Hindlimb muscle (tissue), 1 donor: ENCODE measurements at regions not wholly inside any gene's neighbourhood (a gene's known extent, or its start where the extent isn't known, plus 50 kb on each side); places are given as distances from the start of the nearest gene placed in this dataset.

ENCODE experiments used
- DNase-seq: peaks from one replicate; pipeline ENCODE4 v3.0.0-alpha.2; 2013

- DNase-seq = no peak
Measured at GRCh38 chr6:98156580-98156979, 677.8 kb upstream of the POU3F2 start.

GRCh38 chr6:98179606-98180005 lies 654.8 kb upstream of the POU3F2 start:
- DNase-seq = no peak

- DNase-seq = no peak
Measured at GRCh38 chr6:98200084-98200483, 634.3 kb upstream of the POU3F2 start.

GRCh38 chr6:98203170-98203806 lies 631.1 kb upstream of the POU3F2 start:
- no peak for DNase-seq

GRCh38 chr6:98212468-98212867 lies 621.9 kb upstream of the POU3F2 start:
- no peak for DNase-seq

- no peak for DNase-seq
Measured at GRCh38 chr6:98215531-98215930, 618.8 kb upstream of the POU3F2 start.

GRCh38 chr6:98230250-98230649 lies 604.1 kb upstream of the POU3F2 start:
- no peak for DNase-seq

GRCh38 chr6:98239057-98239456 lies 595.3 kb upstream of the POU3F2 start:
- no peak for DNase-seq

- no peak for DNase-seq
Measured at GRCh38 chr6:98241630-98242029, 592.7 kb upstream of the POU3F2 start.

GRCh38 chr6:98254624-98255023 lies 579.8 kb upstream of the POU3F2 start:
- no peak for DNase-seq

GRCh38 chr6:98260382-98260781 lies 574.0 kb upstream of the POU3F2 start:
- DNase-seq = no peak

GRCh38 chr6:98272060-98272459 lies 562.3 kb upstream of the POU3F2 start:
- no peak for DNase-seq

- DNase-seq = no peak
Measured at GRCh38 chr6:98274691-98275090, 559.7 kb upstream of the POU3F2 start.

- no peak for DNase-seq
Measured at GRCh38 chr6:98280492-98280891, 553.9 kb upstream of the POU3F2 start.

GRCh38 chr6:98286620-98287019 lies 547.8 kb upstream of the POU3F2 start:
- DNase-seq = no peak

GRCh38 chr6:98287876-98288275 lies 546.5 kb upstream of the POU3F2 start:
- DNase-seq = no peak

- DNase-seq = no peak
Measured at GRCh38 chr6:98292810-98293209, 541.6 kb upstream of the POU3F2 start.

- no peak for DNase-seq
Measured at GRCh38 chr6:98295515-98296175, 538.7 kb upstream of the POU3F2 start.

- no peak for DNase-seq
Measured at GRCh38 chr6:98308564-98308963, 525.8 kb upstream of the POU3F2 start.

GRCh38 chr6:98310443-98310842 lies 523.9 kb upstream of the POU3F2 start:
- no peak for DNase-seq

GRCh38 chr6:98323605-98324004 lies 510.8 kb upstream of the POU3F2 start:
- no peak for DNase-seq

- DNase-seq = no peak
Measured at GRCh38 chr6:98324446-98324845, 509.9 kb upstream of the POU3F2 start.

- DNase-seq = no peak
Measured at GRCh38 chr6:98325366-98325765, 509.0 kb upstream of the POU3F2 start.

GRCh38 chr6:98333273-98333672 lies 501.1 kb upstream of the POU3F2 start:
- DNase-seq = no peak

GRCh38 chr6:98335594-98335993 lies 498.8 kb upstream of the POU3F2 start:
- no peak for DNase-seq
